ENCODE measurements at regions not wholly inside any gene's neighbourhood (a gene's known extent, or its start where the extent isn't known, plus 50 kb on each side); places are given as distances from the start of the nearest gene placed in this dataset.

DNA sequence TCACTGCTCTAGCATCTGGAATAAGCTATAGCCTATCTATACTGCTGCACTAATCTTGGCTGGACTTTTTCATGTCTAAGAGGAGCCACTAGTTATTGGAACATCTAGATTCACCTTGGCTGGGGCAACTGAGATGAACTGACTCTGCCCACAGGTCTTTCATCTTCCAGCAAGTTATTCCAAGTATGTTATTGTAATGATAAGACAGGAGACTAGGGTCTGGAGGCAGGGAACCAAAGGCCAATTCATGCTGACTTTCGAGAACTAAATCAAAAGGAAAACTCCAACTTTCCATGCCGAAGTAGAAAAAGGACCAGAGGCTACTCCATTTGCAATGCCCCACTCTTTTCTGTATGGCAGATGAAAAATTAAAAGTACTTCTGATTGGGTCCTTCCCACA is 1243.0 kb upstream of the RAG2 start:
- no peak for TF ChIP-seq CTCF (IDR thresholded peaks at IDR 0.05)
- no peak for TF ChIP-seq POLR2A (IDR thresholded peaks at IDR 0.05)
